ENCODE measurements at regions not wholly inside any gene's neighbourhood (a gene's known extent, or its start where the extent isn't known, plus 50 kb on each side); places are given as distances from the start of the nearest gene placed in this dataset.

DNA sequence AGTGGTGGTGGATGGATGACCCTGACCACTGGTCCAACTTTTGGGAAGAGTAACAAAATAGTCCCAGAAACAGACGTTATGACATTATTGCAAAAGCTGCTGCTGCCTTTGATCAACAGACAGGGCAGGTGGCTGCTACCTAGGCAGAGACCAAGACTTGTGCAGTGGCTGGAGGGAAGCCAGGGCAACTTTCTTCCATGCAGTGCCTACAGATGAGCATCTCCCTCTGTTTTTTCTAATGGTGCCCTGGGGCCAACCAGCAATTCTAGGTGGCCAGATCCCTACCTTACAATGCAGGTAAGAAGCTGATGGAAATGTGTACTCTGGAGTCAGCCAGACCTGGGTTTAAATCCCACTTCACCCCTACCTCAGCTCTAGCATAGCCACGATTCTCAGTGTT lies 283.1 kb upstream of the POU3F1 start (continued):
- TF ChIP-seq, protein P1, sequence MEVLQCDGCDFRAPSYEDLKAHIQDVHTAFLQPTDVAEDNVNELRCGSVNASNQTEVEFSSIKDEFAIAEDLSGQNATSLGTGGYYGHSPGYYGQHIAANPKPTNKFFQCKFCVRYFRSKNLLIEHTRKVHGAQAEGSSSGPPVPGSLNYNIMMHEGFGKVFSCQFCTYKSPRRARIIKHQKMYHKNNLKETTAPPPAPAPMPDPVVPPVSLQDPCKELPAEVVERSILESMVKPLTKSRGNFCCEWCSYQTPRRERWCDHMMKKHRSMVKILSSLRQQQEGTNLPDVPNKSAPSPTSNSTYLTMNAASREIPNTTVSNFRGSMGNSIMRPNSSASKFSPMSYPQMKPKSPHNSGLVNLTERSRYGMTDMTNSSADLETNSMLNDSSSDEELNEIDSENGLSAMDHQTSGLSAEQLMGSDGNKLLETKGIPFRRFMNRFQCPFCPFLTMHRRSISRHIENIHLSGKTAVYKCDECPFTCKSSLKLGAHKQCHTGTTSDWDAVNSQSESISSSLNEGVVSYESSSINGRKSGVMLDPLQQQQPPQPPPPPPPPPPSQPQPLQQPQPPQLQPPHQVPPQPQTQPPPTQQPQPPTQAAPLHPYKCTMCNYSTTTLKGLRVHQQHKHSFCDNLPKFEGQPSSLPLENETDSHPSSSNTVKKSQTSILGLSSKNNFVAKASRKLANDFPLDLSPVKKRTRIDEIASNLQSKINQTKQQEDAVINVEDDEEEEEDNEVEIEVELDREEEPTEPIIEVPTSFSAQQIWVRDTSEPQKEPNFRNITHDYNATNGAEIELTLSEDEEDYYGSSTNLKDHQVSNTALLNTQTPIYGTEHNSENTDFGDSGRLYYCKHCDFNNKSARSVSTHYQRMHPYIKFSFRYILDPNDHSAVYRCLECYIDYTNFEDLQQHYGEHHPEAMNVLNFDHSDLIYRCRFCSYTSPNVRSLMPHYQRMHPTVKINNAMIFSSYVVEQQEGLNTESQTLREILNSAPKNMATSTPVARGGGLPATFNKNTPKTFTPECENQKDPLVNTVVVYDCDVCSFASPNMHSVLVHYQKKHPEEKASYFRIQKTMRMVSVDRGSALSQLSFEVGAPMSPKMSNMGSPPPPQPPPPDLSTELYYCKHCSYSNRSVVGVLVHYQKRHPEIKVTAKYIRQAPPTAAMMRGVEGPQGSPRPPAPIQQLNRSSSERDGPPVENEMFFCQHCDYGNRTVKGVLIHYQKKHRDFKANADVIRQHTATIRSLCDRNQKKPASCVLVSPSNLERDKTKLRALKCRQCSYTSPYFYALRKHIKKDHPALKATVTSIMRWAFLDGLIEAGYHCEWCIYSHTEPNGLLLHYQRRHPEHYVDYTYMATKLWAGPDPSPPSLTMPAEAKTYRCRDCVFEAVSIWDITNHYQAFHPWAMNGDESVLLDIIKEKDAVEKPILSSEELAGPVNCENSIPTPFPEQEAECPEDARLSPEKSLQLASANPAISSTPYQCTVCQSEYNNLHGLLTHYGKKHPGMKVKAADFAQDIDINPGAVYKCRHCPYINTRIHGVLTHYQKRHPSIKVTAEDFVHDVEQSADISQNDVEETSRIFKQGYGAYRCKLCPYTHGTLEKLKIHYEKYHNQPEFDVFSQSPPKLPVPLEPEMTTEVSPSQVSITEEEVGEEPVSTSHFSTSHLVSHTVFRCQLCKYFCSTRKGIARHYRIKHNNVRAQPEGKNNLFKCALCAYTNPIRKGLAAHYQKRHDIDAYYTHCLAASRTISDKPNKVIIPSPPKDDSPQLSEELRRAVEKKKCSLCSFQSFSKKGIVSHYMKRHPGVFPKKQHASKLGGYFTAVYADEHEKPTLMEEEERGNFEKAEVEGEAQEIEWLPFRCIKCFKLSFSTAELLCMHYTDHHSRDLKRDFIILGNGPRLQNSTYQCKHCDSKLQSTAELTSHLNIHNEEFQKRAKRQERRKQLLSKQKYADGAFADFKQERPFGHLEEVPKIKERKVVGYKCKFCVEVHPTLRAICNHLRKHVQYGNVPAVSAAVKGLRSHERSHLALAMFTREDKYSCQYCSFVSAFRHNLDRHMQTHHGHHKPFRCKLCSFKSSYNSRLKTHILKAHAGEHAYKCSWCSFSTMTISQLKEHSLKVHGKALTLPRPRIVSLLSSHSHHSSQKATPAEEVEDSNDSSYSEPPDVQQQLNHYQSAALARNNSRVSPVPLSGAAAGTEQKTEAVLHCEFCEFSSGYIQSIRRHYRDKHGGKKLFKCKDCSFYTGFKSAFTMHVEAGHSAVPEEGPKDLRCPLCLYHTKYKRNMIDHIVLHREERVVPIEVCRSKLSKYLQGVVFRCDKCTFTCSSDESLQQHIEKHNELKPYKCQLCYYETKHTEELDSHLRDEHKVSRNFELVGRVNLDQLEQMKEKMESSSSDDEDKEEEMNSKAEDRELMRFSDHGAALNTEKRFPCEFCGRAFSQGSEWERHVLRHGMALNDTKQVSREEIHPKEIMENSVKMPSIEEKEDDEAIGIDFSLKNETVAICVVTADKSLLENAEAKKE (CRISPR knock-in tag; IDR thresholded peaks at IDR 0.05): no peak
- no peak for TF ChIP-seq CREB1 (CRISPR knock-in tag; IDR thresholded peaks at IDR 0.05; ENCODE audit: low read depth)
- no peak for TF ChIP-seq STAT1 (IDR thresholded peaks at IDR 0.05; ENCODE audit: unreplicated experiment)
- no peak for TF ChIP-seq EZH2phosphoT487 (IDR thresholded peaks at IDR 0.05; ENCODE audit: unreplicated experiment)
- TF ChIP-seq JUNB (IDR thresholded peaks at IDR 0.05; ENCODE audit: unreplicated experiment): no peak
- no peak for TF ChIP-seq ZNF331 (CRISPR knock-in tag; IDR thresholded peaks at IDR 0.05; ENCODE audit: low read depth)
- TF ChIP-seq NANOG (IDR thresholded peaks at IDR 0.05; ENCODE audit: borderline replicate concordance): no peak
- no peak for TF ChIP-seq EZH2 (IDR thresholded peaks at IDR 0.05; ENCODE audit: low read depth, unreplicated experiment)
- no peak for TF ChIP-seq POLR2AphosphoS5 (IDR thresholded peaks at IDR 0.05; ENCODE audit: low read depth)
- TF ChIP-seq, protein P2, sequence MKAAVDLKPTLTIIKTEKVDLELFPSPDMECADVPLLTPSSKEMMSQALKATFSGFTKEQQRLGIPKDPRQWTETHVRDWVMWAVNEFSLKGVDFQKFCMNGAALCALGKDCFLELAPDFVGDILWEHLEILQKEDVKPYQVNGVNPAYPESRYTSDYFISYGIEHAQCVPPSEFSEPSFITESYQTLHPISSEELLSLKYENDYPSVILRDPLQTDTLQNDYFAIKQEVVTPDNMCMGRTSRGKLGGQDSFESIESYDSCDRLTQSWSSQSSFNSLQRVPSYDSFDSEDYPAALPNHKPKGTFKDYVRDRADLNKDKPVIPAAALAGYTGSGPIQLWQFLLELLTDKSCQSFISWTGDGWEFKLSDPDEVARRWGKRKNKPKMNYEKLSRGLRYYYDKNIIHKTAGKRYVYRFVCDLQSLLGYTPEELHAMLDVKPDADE (IDR thresholded peaks at IDR 0.05): no peak

All from GM23338 (cell line).